Naive thymus-derived CD8-positive, alpha-beta T cell (primary cell): ENCODE measurements at regions not wholly inside any gene's neighbourhood (a gene's known extent, or its start where the extent isn't known, plus 50 kb on each side); places are given as distances from the start of the nearest gene placed in this dataset.
"Not testable (repeated sequence)": the region's sequence is repeated elsewhere in the genome, so short reads cannot be mapped to it uniquely, and the experiment has no call there.

Experiments
- ATAC-seq, 2 donors: fragments of 150-1000 bp; cut with Tn5 transposase in 1 of 2; sonication (Bioruptor Pico), chemical (Tn5 transposase) in 1 of 2; 1 replicate in 1 of 2; 2 replicates in 1 of 2; pipeline ENCODE4 v1.10.0; 2021; ENCODE audit warnings: mild to moderate bottlenecking in 2 of 2, moderate library complexity in 2 of 2
- POLR2A ChIA-PET: fragments of 350-600 bp; sonication (Branson Sonifier 250); formaldehyde crosslinking; loops from one replicate; lab custom pipeline; 2021; ENCODE audit warnings: antibody characterized with exemption; lab: Charles Lee
- DNase-seq, 10 donors: peaks; one replicate each; pipeline versions ENCODE4 v3.0.0 to v3.0.0-alpha.2; 2020 to 2022
- H3K27ac Mint-ChIP-seq, 10 donors: one replicate each; pipeline ENCODE4 v1.8.0; 2020 to 2022; ENCODE audit warnings: mild to moderate bottlenecking in 10 of 10, mixed read lengths in 10 of 10, moderate library complexity in 4 of 10, inconsistent platforms in 1 of 10
- H3K27me3 Mint-ChIP-seq, 5 donors: one replicate each; pipeline ENCODE4 v1.8.0; 2021 to 2022; ENCODE audit warnings: mixed read lengths in 5 of 5
- H3K36me3 Mint-ChIP-seq, 3 donors: one replicate each; pipeline ENCODE4 v1.8.0; 2020 to 2022; ENCODE audit warnings: mixed read lengths in 3 of 3, mild to moderate bottlenecking in 2 of 3, inconsistent platforms in 1 of 3
- H3K4me1 Mint-ChIP-seq, 4 donors: one replicate each; pipeline ENCODE4 v1.8.0; 2021 to 2022; ENCODE audit warnings: mixed read lengths in 4 of 4
- H3K4me3 Mint-ChIP-seq, 10 donors: one replicate each; pipeline ENCODE4 v1.8.0; 2020 to 2022; ENCODE audit warnings: mild to moderate bottlenecking in 10 of 10, mixed read lengths in 10 of 10, moderate library complexity in 6 of 10, inconsistent platforms in 1 of 10
- H3K9me3 Mint-ChIP-seq, 9 donors: one replicate each; pipeline ENCODE4 v1.8.0; 2020 to 2022; ENCODE audit warnings: mixed read lengths in 9 of 9, mild to moderate bottlenecking in 3 of 9, inconsistent platforms in 1 of 9, moderate library complexity in 1 of 9

- DNase-seq (no peak), ATAC-seq (no peak)
- H3K4me3 Mint-ChIP-seq, result no peak overlapping the region
- H3K27ac Mint-ChIP-seq, result no peak overlapping the region
- peaks cover 15 to 66% (median 41%) of the 10 kb centered on the region in 5 donors for H3K27me3 Mint-ChIP-seq
- POLR2A ChIA-PET, result no interaction called here
- H3K9me3 Mint-ChIP-seq, result peaks cover 0 to 14% (median 7%) of the 10 kb centered on the region in 9 donors
- peaks cover 0 to 6% (median 2%) of the 10 kb centered on the region in 3 donors for H3K36me3 Mint-ChIP-seq
- H3K4me1 Mint-ChIP-seq, result no peaks in the 10 kb centered on the region
Observed at GRCh38 chr1:37171691-37172090, 137.4 kb upstream of the GRIK3 start.

GRCh38 chr1:37174341-37174740 is 140.0 kb upstream of the GRIK3 start:
- no peaks in the 10 kb centered on the region for H3K9me3 Mint-ChIP-seq
- no peak overlapping the region for H3K4me3 Mint-ChIP-seq
- peaks cover 7 to 59% (median 30%) of the 10 kb centered on the region in 5 donors for H3K27me3 Mint-ChIP-seq
- no peak for ATAC-seq
- POLR2A ChIA-PET, result no interaction called here
- peaks cover 0 to 2% (median 0%) of the 10 kb centered on the region in 3 donors for H3K36me3 Mint-ChIP-seq
- no peak overlapping the region for H3K27ac Mint-ChIP-seq
- no peaks in the 10 kb centered on the region for H3K4me1 Mint-ChIP-seq
- no peak for DNase-seq

DNA sequence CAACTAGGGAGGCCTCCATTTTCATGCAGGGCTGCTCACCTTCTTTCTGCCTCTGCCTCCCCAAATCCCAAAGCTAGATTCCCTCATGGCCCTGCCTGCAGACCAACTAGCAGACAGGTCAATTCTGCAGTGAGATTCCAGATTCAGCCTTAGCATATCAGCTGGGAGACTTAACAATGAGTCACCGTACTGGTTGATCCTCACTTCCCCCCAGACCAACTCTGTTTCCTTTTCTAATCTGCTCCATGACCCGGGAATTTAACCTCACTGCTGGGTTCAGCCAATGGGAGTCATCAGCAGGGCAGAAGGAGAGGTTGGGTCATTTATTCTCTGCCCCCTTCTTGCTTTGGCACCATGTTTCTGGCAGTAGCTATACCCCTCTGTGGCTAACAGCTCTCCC is 140.6 kb upstream of the GRIK3 start:
- DNase-seq (no peak), ATAC-seq (no peak)
- Mint-ChIP-seq H3K36me3 (no peaks in the 10 kb centered on the region), H3K4me1 (no peaks in the 10 kb centered on the region), H3K27ac (no peak overlapping the region), H3K4me3 (no peak overlapping the region), H3K27me3 (peaks cover 8 to 59% (median 31%) of the 10 kb centered on the region in 5 donors), H3K9me3 (no peaks in the 10 kb centered on the region)
- POLR2A ChIA-PET, result no interaction called here

- no peak overlapping the region for H3K4me3 Mint-ChIP-seq
- H3K36me3 Mint-ChIP-seq, result no peaks in the 10 kb centered on the region
- peaks cover 12 to 60% (median 37%) of the 10 kb centered on the region in 5 donors for H3K27me3 Mint-ChIP-seq
- ATAC-seq, result no peak
- POLR2A ChIA-PET, result no interaction called here
- no peak for DNase-seq
- no peaks in the 10 kb centered on the region for H3K4me1 Mint-ChIP-seq
- no peaks in the 10 kb centered on the region for H3K9me3 Mint-ChIP-seq
- no peak overlapping the region for H3K27ac Mint-ChIP-seq
Observed at GRCh38 chr1:37175666-37176215, 141.4 kb upstream of the GRIK3 start.

DNA sequence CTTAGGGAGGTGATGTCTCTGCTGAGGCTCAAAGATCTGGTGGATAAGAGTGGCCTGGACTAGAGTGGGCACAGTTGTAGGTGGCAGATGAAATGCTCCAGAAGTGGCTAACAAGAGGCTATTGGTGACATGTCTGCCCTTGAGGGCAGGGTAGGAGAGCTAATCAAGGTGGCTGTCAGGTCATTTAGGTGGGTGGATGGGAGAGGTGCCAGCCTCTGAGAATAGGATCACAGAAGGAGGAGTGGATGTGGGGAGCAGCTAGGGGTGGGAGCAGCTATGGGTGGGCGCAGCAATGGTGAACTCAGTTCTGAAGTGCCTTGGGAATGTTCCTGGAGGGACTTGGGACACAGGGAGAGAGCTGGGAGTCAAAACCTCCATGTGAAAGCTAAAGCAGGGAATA is 142.0 kb upstream of the GRIK3 start:
- no peak overlapping the region for H3K27ac Mint-ChIP-seq
- POLR2A ChIA-PET, result no interaction called here
- H3K9me3 Mint-ChIP-seq, result no peaks in the 10 kb centered on the region
- ATAC-seq (no peak), DNase-seq (no peak)
- H3K4me1 Mint-ChIP-seq, result no peaks in the 10 kb centered on the region
- H3K36me3 Mint-ChIP-seq, result no peaks in the 10 kb centered on the region
- peaks cover 12 to 66% (median 38%) of the 10 kb centered on the region in 5 donors for H3K27me3 Mint-ChIP-seq
- H3K4me3 Mint-ChIP-seq, result no peak overlapping the region

GRCh38 chr1:37177230-37177864 is 143.0 kb upstream of the GRIK3 start:
- DNase-seq, result no peak
- no peak overlapping the region for H3K4me3 Mint-ChIP-seq
- POLR2A ChIA-PET, result no interaction called here
- ATAC-seq, result no peak
- peaks cover 0 to 3% (median 0%) of the 10 kb centered on the region in 3 donors for H3K36me3 Mint-ChIP-seq
- H3K9me3 Mint-ChIP-seq, result peaks cover 0 to 8% (median 2%) of the 10 kb centered on the region in 9 donors
- no peak overlapping the region for H3K27ac Mint-ChIP-seq
- H3K27me3 Mint-ChIP-seq, result peaks cover 16 to 76% (median 48%) of the 10 kb centered on the region in 5 donors
- no peaks in the 10 kb centered on the region for H3K4me1 Mint-ChIP-seq

GRCh38 chr1:37181425-37181824 is 147.1 kb upstream of the GRIK3 start:
- H3K4me3 Mint-ChIP-seq, result no peak overlapping the region
- H3K9me3 Mint-ChIP-seq, result peaks cover 0 to 31% (median 18%) of the 10 kb centered on the region in 9 donors
- peaks cover 0 to 7% (median 0%) of the 10 kb centered on the region in 3 donors for H3K36me3 Mint-ChIP-seq
- DNase-seq, result no peak
- H3K27me3 Mint-ChIP-seq, result peaks cover 20 to 45% (median 43%) of the 10 kb centered on the region in 5 donors
- POLR2A ChIA-PET, result no interaction called here
- H3K4me1 Mint-ChIP-seq, result no peaks in the 10 kb centered on the region
- H3K27ac Mint-ChIP-seq, result no peak overlapping the region
- no peak for ATAC-seq

DNA sequence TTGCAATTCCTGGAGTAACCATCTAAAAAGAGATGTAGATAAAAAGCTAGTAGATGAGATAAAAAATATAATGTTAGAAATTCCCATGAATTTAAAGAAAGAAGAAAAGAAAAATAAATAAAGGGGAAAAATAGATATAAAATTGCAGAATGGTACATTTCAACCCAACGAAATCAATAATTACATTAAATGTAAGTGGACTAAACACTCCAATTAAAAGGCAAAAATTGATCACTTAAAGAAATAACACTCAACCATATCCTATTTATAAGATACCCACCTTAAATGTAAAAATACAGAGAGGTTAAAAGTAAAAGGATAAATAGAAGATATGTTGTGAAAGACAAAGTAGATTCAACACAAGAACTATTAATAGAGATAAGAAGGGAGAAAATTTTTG is 150.5 kb upstream of the GRIK3 start:
- POLR2A ChIA-PET, result no interaction called here
- no peak for ATAC-seq

DNA sequence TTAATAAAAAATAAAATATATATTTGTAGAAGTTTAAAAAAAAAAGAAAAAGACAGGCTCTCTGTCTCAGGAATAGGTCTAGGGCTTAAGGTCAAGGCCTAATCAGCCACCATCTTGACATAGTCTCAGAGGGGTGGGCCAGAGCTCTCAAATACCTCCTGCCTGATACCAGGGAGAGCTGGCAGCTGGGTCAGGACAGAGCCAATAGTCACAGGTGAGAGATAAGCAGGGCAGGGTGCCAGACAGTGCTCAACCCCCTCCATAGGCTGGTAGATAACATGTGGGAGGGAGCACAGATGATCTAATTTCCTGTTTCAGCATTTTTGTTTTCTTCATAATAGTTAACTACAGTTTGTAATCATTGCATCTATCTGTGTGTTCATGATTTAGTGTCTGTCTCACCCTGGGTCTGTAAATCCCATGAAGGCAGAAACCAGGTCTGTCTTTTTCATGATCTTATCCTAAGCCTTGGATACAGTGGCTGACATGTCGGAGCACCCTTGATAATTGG is 152.0 kb upstream of the GRIK3 start:
- H3K9me3 Mint-ChIP-seq, result peaks cover 0 to 31% (median 18%) of the 10 kb centered on the region in 9 donors
- POLR2A ChIA-PET, result no interaction called here
- H3K4me1 Mint-ChIP-seq, result no peaks in the 10 kb centered on the region
- H3K27ac Mint-ChIP-seq, result no peak overlapping the region
- no peak for DNase-seq
- peaks cover 0 to 7% (median 0%) of the 10 kb centered on the region in 3 donors for H3K36me3 Mint-ChIP-seq
- no peak for ATAC-seq
- no peak overlapping the region for H3K4me3 Mint-ChIP-seq
- H3K27me3 Mint-ChIP-seq, result peaks cover 21 to 49% (median 31%) of the 10 kb centered on the region in 5 donors

More for the DNA sequence above, 150.5 kb upstream of the GRIK3 start:
- Mint-ChIP-seq H3K4me3 (no peak overlapping the region), H3K4me1 (no peaks in the 10 kb centered on the region), H3K36me3 (peaks cover 0 to 7% (median 0%) of the 10 kb centered on the region in 3 donors), H3K27me3 (peaks cover 21 to 46% (median 36%) of the 10 kb centered on the region in 5 donors), H3K27ac (no peak overlapping the region), H3K9me3 (peaks cover 0 to 31% (median 18%) of the 10 kb centered on the region in 9 donors)
- DNase-seq, result no peak

DNA sequence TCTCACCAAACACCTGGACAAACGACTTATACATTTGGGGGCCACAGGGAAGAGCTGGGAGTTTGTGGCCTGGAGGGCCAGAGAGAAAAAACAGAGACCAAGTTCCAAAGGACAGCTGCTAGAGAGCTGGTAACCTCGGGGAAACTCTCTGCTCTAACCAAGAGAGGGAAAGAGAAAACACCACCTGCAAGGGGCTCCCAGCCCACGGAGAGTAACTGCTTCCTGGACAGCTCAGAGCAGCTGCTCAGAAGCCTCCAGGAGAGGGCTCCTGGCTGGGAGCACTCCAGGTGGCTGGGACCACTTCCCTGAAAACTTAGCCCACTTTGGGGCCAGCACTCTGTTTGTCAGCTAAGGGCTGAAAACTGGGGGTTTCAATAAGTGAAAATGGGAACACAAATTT is 154.8 kb upstream of the GRIK3 start:
- POLR2A ChIA-PET, result no interaction called here
- ATAC-seq (no peak), DNase-seq (no peak)
- no peak overlapping the region for H3K4me3 Mint-ChIP-seq
- H3K9me3 Mint-ChIP-seq, result peaks cover 0 to 11% (median 7%) of the 10 kb centered on the region in 9 donors
- H3K36me3 Mint-ChIP-seq, result peaks cover 0 to 3% (median 0%) of the 10 kb centered on the region in 3 donors
- no peak overlapping the region for H3K27ac Mint-ChIP-seq
- peaks cover 14 to 46% (median 24%) of the 10 kb centered on the region in 5 donors for H3K27me3 Mint-ChIP-seq
- H3K4me1 Mint-ChIP-seq, result no peaks in the 10 kb centered on the region

- no peak for DNase-seq
- no peak overlapping the region for H3K27ac Mint-ChIP-seq
- peaks cover 0 to 8% (median 0%) of the 10 kb centered on the region in 3 donors for H3K36me3 Mint-ChIP-seq
- no peak for ATAC-seq
- peaks cover 24 to 62% (median 47%) of the 10 kb centered on the region in 5 donors for H3K27me3 Mint-ChIP-seq
- H3K9me3 Mint-ChIP-seq, result peaks cover 0 to 7% (median 3%) of the 10 kb centered on the region in 9 donors
- H3K4me1 Mint-ChIP-seq, result no peaks in the 10 kb centered on the region
- H3K4me3 Mint-ChIP-seq, result no peak overlapping the region
- POLR2A ChIA-PET, result no interaction called here
Observed at GRCh38 chr1:37197411-37197810, 163.1 kb upstream of the GRIK3 start.

DNA sequence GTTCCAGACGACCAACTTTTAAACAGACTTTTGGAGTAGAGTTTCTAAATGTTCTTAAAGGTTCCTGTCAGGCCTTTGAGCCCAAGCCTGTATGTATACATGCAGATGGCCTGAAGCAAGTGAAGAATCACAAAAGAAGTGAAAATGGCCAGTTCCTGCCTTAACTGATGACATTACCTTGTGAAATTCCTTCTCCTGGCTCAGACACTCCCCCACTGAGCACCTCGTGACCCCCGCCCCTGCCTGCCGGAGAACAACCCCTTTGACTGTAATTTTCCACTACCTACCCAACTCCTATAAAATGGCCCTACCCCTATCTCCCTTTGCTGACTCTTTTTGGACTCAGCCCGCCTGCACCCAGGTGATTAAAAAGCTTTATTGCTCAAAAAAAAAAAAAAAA is 180.0 kb upstream of the GRIK3 start:
- DNase-seq, H3K27ac Mint-ChIP-seq, H3K4me1 Mint-ChIP-seq, POLR2A ChIA-PET, H3K36me3 Mint-ChIP-seq, ATAC-seq, H3K4me3 Mint-ChIP-seq: not testable (repeated sequence)
- peaks cover 0 to 26% (median 16%) of the 10 kb centered on the region in 9 donors for H3K9me3 Mint-ChIP-seq
- H3K27me3 Mint-ChIP-seq, result peaks cover 8 to 23% (median 14%) of the 10 kb centered on the region in 5 donors

DNA sequence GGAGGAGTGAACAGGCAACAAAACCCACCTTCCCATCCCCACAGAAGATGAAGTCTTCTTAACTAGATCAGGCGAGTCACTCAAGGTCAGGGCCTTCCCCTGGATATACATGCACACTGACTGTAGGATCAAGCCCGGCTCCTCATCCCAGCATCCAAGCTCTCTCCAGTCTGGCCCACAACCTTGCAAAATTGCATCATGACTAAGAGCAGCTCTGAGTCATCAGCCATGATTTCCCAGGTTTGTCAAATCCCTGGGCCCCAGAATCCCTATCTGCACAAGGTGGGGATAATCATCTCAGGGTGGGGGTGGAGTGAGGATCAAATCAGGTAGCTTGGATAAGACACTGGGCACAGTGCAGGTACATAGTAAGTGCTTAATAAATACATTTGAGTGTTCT is 199.3 kb upstream of the GRIK3 start:
- no peaks in the 10 kb centered on the region for H3K4me1 Mint-ChIP-seq
- H3K4me3 Mint-ChIP-seq, result no peak overlapping the region
- DNase-seq (no peak), ATAC-seq (no peak)
- H3K27me3 Mint-ChIP-seq, result peaks cover 11 to 55% (median 28%) of the 10 kb centered on the region in 5 donors
- POLR2A ChIA-PET, result no interaction called here
- H3K27ac Mint-ChIP-seq, result no peak overlapping the region
- no peaks in the 10 kb centered on the region for H3K36me3 Mint-ChIP-seq
- H3K9me3 Mint-ChIP-seq, result peaks cover 0 to 11% (median 3%) of the 10 kb centered on the region in 9 donors
